ENCODE measurements at regions not wholly inside any gene's neighbourhood (a gene's known extent, or its start where the extent isn't known, plus 50 kb on each side); places are given as distances from the start of the nearest gene placed in this dataset.
"Not testable (repeated sequence)": the region's sequence is repeated elsewhere in the genome, so short reads cannot be mapped to it uniquely, and the experiment has no call there.

- TF ChIP-seq EZH2 (IDR thresholded peaks at IDR 0.05; ENCODE audit: borderline replicate concordance, insufficient read depth, low read depth, low read length, poor library complexity, severe bottlenecking) (no peak), CTCF (IDR thresholded peaks at IDR 0.05) (no peak)
- Mint-ChIP-seq H3K27me3 (no peaks in the 10 kb centered on the region), H3K27ac (no peak overlapping the region), H3K9me3 (ENCODE audit: insufficient read depth) (peaks cover 4% of the 10 kb centered on the region), H3K4me3 (no peak overlapping the region), H3K4me1 (no peaks in the 10 kb centered on the region)
- CTCF ChIA-PET: no interaction called here
- POLR2A ChIA-PET: no interaction called here
- no peak for DNase-seq
- H2AFZ ChIP-seq (ENCODE audit: insufficient read depth, low read depth, low read length, poor library complexity, severe bottlenecking): no peak overlapping the region
- H3K9me3 ChIP-seq (ENCODE audit: control extremely low read depth in 1 of 3, control insufficient read depth in 2 of 3, insufficient read depth in 1 of 3, low read length in 2 of 3): no peaks in the 10 kb centered on the region
- no peaks in the 10 kb centered on the region for H3K27me3 ChIP-seq (replicated peaks in 1 of 4; ENCODE audit: control extremely low read depth in 1 of 4, control insufficient read depth in 3 of 4, insufficient read depth in 4 of 4, low read length in 3 of 4)
- no peak overlapping the region for H3K4me3 ChIP-seq (ENCODE audit: control extremely low read depth in 1 of 5, extremely low read depth in 1 of 5, insufficient read depth in 1 of 5, low read depth in 2 of 5, low read length in 4 of 5)
- H3K4me2 ChIP-seq (replicated peaks; ENCODE audit: low read depth, low read length, poor library complexity, severe bottlenecking): no peak overlapping the region
- H3K36me3 ChIP-seq (replicated peaks in 1 of 2; ENCODE audit: control extremely low read depth in 1 of 2, control insufficient read depth in 1 of 2, extremely low read depth in 1 of 2, insufficient read depth in 2 of 2, low read length in 1 of 2): no peaks in the 10 kb centered on the region
- H3K9ac ChIP-seq (ENCODE audit: low read length): no peak overlapping the region
- no peak overlapping the region for H3K27ac ChIP-seq (ENCODE audit: low read length in 2 of 2)
- no peaks in the 10 kb centered on the region for H3K4me1 ChIP-seq (ENCODE audit: control insufficient read depth in 2 of 2, insufficient read depth in 2 of 2, low read length in 2 of 2)
- ATAC-seq (ENCODE audit: low read depth): no peak
- H4K20me1 ChIP-seq (ENCODE audit: control insufficient read depth, insufficient read depth, low read length, poor library complexity, severe bottlenecking): no peaks in the 10 kb centered on the region
- intact Hi-C loops (cut with micrococcal nuclease): no loop called here
- no CpG with 5 or more reads among the region's 2 CpGs for WGBS (ENCODE audit: insufficient coverage)
- H3K79me2 ChIP-seq (ENCODE audit: control insufficient read depth, insufficient read depth, low read length): no peaks in the 10 kb centered on the region
Observed at GRCh38 chr6:94150886-94151285, 731.5 kb upstream of the EPHA7 start.

- Histone ChIP-seq H3K9me3 (ENCODE audit: control extremely low read depth in 1 of 3, control insufficient read depth in 2 of 3, insufficient read depth in 1 of 3, low read length in 2 of 3) (no peaks in the 10 kb centered on the region), H3K4me3 (ENCODE audit: control extremely low read depth in 1 of 5, extremely low read depth in 1 of 5, insufficient read depth in 1 of 5, low read depth in 2 of 5, low read length in 4 of 5) (no peak overlapping the region), H3K4me2 (replicated peaks; ENCODE audit: low read depth, low read length, poor library complexity, severe bottlenecking) (no peak overlapping the region), H4K20me1 (ENCODE audit: control insufficient read depth, insufficient read depth, low read length, poor library complexity, severe bottlenecking) (no peaks in the 10 kb centered on the region), H3K36me3 (replicated peaks in 1 of 2; ENCODE audit: control extremely low read depth in 1 of 2, control insufficient read depth in 1 of 2, extremely low read depth in 1 of 2, insufficient read depth in 2 of 2, low read length in 1 of 2) (no peaks in the 10 kb centered on the region), H3K27ac (ENCODE audit: low read length in 2 of 2) (no peak overlapping the region), H3K79me2 (ENCODE audit: control insufficient read depth, insufficient read depth, low read length) (no peaks in the 10 kb centered on the region), H3K4me1 (ENCODE audit: control insufficient read depth in 2 of 2, insufficient read depth in 2 of 2, low read length in 2 of 2) (no peaks in the 10 kb centered on the region), H3K27me3 (replicated peaks in 1 of 4; ENCODE audit: control extremely low read depth in 1 of 4, control insufficient read depth in 3 of 4, insufficient read depth in 4 of 4, low read length in 3 of 4) (no peaks in the 10 kb centered on the region), H3K9ac (ENCODE audit: low read length) (no peak overlapping the region), H2AFZ (ENCODE audit: insufficient read depth, low read depth, low read length, poor library complexity, severe bottlenecking) (no peak overlapping the region)
- Mint-ChIP-seq H3K9me3 (ENCODE audit: insufficient read depth) (no peaks in the 10 kb centered on the region), H3K4me3 (no peak overlapping the region), H3K27me3 (no peaks in the 10 kb centered on the region), H3K27ac (no peak overlapping the region), H3K4me1 (no peaks in the 10 kb centered on the region)
- DNase-seq (no peak), ATAC-seq (ENCODE audit: low read depth) (no peak)
- intact Hi-C loops (cut with micrococcal nuclease): no loop called here
- POLR2A ChIA-PET: no interaction called here
- TF ChIP-seq EZH2 (IDR thresholded peaks at IDR 0.05; ENCODE audit: borderline replicate concordance, insufficient read depth, low read depth, low read length, poor library complexity, severe bottlenecking) (no peak), CTCF (IDR thresholded peaks at IDR 0.05) (no peak)
- CTCF ChIA-PET: no interaction called here
Observed at GRCh38 chr6:94144807-94145206, 725.4 kb upstream of the EPHA7 start.

- WGBS (ENCODE audit: insufficient coverage): 84% methylated on average over 4 of the region's 11 CpGs
Observed at GRCh38 chr6:94137178-94137577, 717.8 kb upstream of the EPHA7 start.

More at GRCh38 chr6:94137178-94137577, 717.8 kb upstream of the EPHA7 start:
- H2AFZ ChIP-seq (ENCODE audit: insufficient read depth, low read depth, low read length, poor library complexity, severe bottlenecking); intact Hi-C loops (cut with micrococcal nuclease); H3K4me3 ChIP-seq (ENCODE audit: control extremely low read depth in 1 of 5, extremely low read depth in 1 of 5, insufficient read depth in 1 of 5, low read depth in 2 of 5, low read length in 4 of 5); H4K20me1 ChIP-seq (ENCODE audit: control insufficient read depth, insufficient read depth, low read length, poor library complexity, severe bottlenecking); H3K4me1 ChIP-seq (ENCODE audit: control insufficient read depth in 2 of 2, insufficient read depth in 2 of 2, low read length in 2 of 2); DNase-seq; POLR2A ChIA-PET; H3K9me3 Mint-ChIP-seq (ENCODE audit: insufficient read depth); H3K27me3 Mint-ChIP-seq; H3K27ac ChIP-seq (ENCODE audit: low read length in 2 of 2); ATAC-seq (ENCODE audit: low read depth); H3K4me2 ChIP-seq (replicated peaks; ENCODE audit: low read depth, low read length, poor library complexity, severe bottlenecking); H3K36me3 ChIP-seq (replicated peaks in 1 of 2; ENCODE audit: control extremely low read depth in 1 of 2, control insufficient read depth in 1 of 2, extremely low read depth in 1 of 2, insufficient read depth in 2 of 2, low read length in 1 of 2); CTCF ChIA-PET; H3K4me3 Mint-ChIP-seq; H3K79me2 ChIP-seq (ENCODE audit: control insufficient read depth, insufficient read depth, low read length); H3K27ac Mint-ChIP-seq; H3K4me1 Mint-ChIP-seq; H3K27me3 ChIP-seq (replicated peaks in 1 of 4; ENCODE audit: control extremely low read depth in 1 of 4, control insufficient read depth in 3 of 4, insufficient read depth in 4 of 4, low read length in 3 of 4); H3K9me3 ChIP-seq (ENCODE audit: control extremely low read depth in 1 of 3, control insufficient read depth in 2 of 3, insufficient read depth in 1 of 3, low read length in 2 of 3); H3K9ac ChIP-seq (ENCODE audit: low read length): not testable (repeated sequence)

Data from B cell (primary cell).